IMR-90 (cell line): ENCODE measurements at regions not wholly inside any gene's neighbourhood (a gene's known extent, or its start where the extent isn't known, plus 50 kb on each side); places are given as distances from the start of the nearest gene placed in this dataset.

Source experiments
- ATAC-seq: fragments of 200-7000 bp; cut with Tn5 transposase; 2 replicates; pipeline ENCODE4 v1.9.1; 2020; ENCODE audit warnings: low read depth, mild to moderate bottlenecking, moderate library complexity
- BruUV-seq: library from RNA; stranded (reverse); fragments of 400-500 nt; replicated peaks from 2 replicates; lab custom pipeline; 2021; lab: Mats Ljungman, UMichigan
- CTCF ChIA-PET: fragments of 300-600 bp; formaldehyde crosslinking; extraction: SDS; loops from one replicate; lab custom pipeline; 2021; ENCODE audit warnings: antibody characterized with exemption; lab: Yijun Ruan, JAX
- POLR2A ChIA-PET: fragments of 300-600 bp; sonication (Branson Sonifier 250); formaldehyde crosslinking; loops from one replicate; lab custom pipeline; 2022; ENCODE audit warnings: antibody characterized with exemption; ENCODE audit not compliant: unreplicated experiment; lab: Charles Lee
- DNase-seq: peaks from one replicate; pipeline ENCODE4 v3.0.0; 2013
- H2AFZ ChIP-seq: replicated peaks from 2 replicates; pipeline ENCODE3; 2013; ENCODE audit warnings: low read length, mild to moderate bottlenecking; ENCODE audit not compliant: poor library complexity
- H2AK5ac ChIP-seq: 2 replicates; pipeline ENCODE4 v1.6.1; 2013; ENCODE audit warnings: low read depth, low read length, inconsistent platforms
- H2AK9ac ChIP-seq: replicated peaks from 2 replicates; pipeline ENCODE3; 2013; ENCODE audit warnings: mild to moderate bottlenecking, low read depth, low read length, moderate library complexity; ENCODE audit not compliant: poor library complexity
- H2BK120ac ChIP-seq: 2 replicates; pipeline ENCODE4 v1.6.1; 2013; ENCODE audit warnings: low read depth, low read length, inconsistent platforms
- H2BK15ac ChIP-seq: 3 replicates; pipeline ENCODE4 v1.6.1; 2013; ENCODE audit warnings: low read depth, low read length, inconsistent platforms
- H2BK20ac ChIP-seq: 2 replicates; pipeline ENCODE4 v1.6.1; 2013; ENCODE audit warnings: low read depth, mild to moderate bottlenecking, inconsistent platforms, low read length, moderate library complexity
- H2BK5ac ChIP-seq: 2 replicates; pipeline ENCODE4 v1.6.1; 2013; ENCODE audit warnings: mild to moderate bottlenecking, low read depth, low read length, inconsistent platforms; ENCODE audit not compliant: poor library complexity, severe bottlenecking
- H3K14ac ChIP-seq: replicated peaks from 2 replicates; pipeline ENCODE4 v1.6.1; 2013; ENCODE audit warnings: low read depth, low read length, inconsistent platforms
- H3K18ac ChIP-seq: 2 replicates; pipeline ENCODE4 v1.6.1; 2013; ENCODE audit warnings: low read depth, low read length, control low read depth
- H3K23ac ChIP-seq: 2 replicates; pipeline ENCODE4 v1.6.1; 2013; ENCODE audit warnings: low read depth, low read length, inconsistent platforms
- H3K27ac ChIP-seq: 2 replicates; pipeline ENCODE4 v1.5.1; 2013; ENCODE audit warnings: mild to moderate bottlenecking, control low read depth, low read length; ENCODE audit not compliant: insufficient read depth
- H3K27me3 ChIP-seq: 2 replicates; pipeline ENCODE4 v1.6.1; 2013; ENCODE audit warnings: low read length; ENCODE audit not compliant: control insufficient read depth, insufficient read depth
- H3K36me3 ChIP-seq: 2 replicates; pipeline ENCODE4 v1.6.1; 2013; ENCODE audit warnings: low read length, mixed read lengths; ENCODE audit not compliant: control insufficient read depth, insufficient read depth
- H3K4ac ChIP-seq: 2 replicates; pipeline ENCODE4 v1.6.1; 2013; ENCODE audit warnings: low read depth, low read length, inconsistent platforms
- H3K4me1 ChIP-seq: 2 replicates; pipeline ENCODE4 v1.6.1; 2013; ENCODE audit warnings: low read length, mixed read lengths; ENCODE audit not compliant: control insufficient read depth, insufficient read depth
- H3K4me2 ChIP-seq: 2 replicates; pipeline ENCODE4 v1.6.1; 2013; ENCODE audit warnings: low read depth, mild to moderate bottlenecking, control low read depth, low read length, moderate library complexity
- H3K4me3 ChIP-seq: 2 replicates; pipeline ENCODE4 v1.5.1; 2013; ENCODE audit warnings: low read depth, mild to moderate bottlenecking, control low read depth, low read length, moderate library complexity; ENCODE audit not compliant: insufficient read depth
- H3K56ac ChIP-seq: 2 replicates; pipeline ENCODE4 v1.6.1; 2013; ENCODE audit warnings: low read length, inconsistent platforms; ENCODE audit not compliant: insufficient read depth; ENCODE audit errors: extremely low read depth
- H3K79me1 ChIP-seq, 2 experiments: 2 replicates each; pipeline ENCODE4 v1.6.1; 2013; ENCODE audit warnings: low read length in 2 of 2, inconsistent platforms in 1 of 2, low read depth in 1 of 2
- H3K9ac ChIP-seq: 2 replicates; pipeline ENCODE4 v1.6.1; 2013; ENCODE audit warnings: low read depth, low read length, control low read depth
- H3K9me1 ChIP-seq: 2 replicates; pipeline ENCODE4 v1.6.1; 2013; ENCODE audit warnings: low read length, inconsistent platforms; ENCODE audit not compliant: insufficient read depth
- H3K9me3 ChIP-seq: 2 replicates; pipeline ENCODE4 v1.6.1; 2013; ENCODE audit warnings: low read length; ENCODE audit not compliant: control insufficient read depth, insufficient read depth
- H4K20me1 ChIP-seq: 2 replicates; pipeline ENCODE4 v1.6.1; 2013; ENCODE audit warnings: low read length, inconsistent platforms; ENCODE audit not compliant: insufficient read depth
- H4K5ac ChIP-seq: 2 replicates; pipeline ENCODE4 v1.6.1; 2013; ENCODE audit warnings: mild to moderate bottlenecking, low read depth, low read length, control low read depth
- H4K8ac ChIP-seq, 2 experiments: 2 replicates each; pipeline ENCODE4 v1.6.1; 2013; ENCODE audit warnings: low read depth in 2 of 2, low read length in 2 of 2, control low read depth in 1 of 2, inconsistent platforms in 1 of 2
- H4K91ac ChIP-seq: 2 replicates; pipeline ENCODE4 v1.6.1; 2013; ENCODE audit warnings: low read depth, low read length, inconsistent platforms; ENCODE audit not compliant: insufficient read depth
- BHLHE40 ChIP-seq: fragments of 150-350 bp; IDR thresholded peaks from 2 replicates; pipeline ENCODE4 v1.6.1; 2016; ENCODE audit warnings: mild to moderate bottlenecking, low read depth, low read length
- CEBPB ChIP-seq: IDR thresholded peaks from 2 replicates; pipeline ENCODE4 v1.6.1; 2012; ENCODE audit warnings: low read depth, low read length, improper control_type of control experiment
- CHD1 ChIP-seq: IDR thresholded peaks from 2 replicates; pipeline ENCODE4 v1.6.1; 2012; ENCODE audit warnings: low read depth, low read length, improper control_type of control experiment
- FOS ChIP-seq: fragments of 150-350 bp; IDR thresholded peaks from 2 replicates; pipeline ENCODE4 v1.6.1; 2016; ENCODE audit warnings: low read depth, low read length
- MAFK ChIP-seq: IDR thresholded peaks from 2 replicates; pipeline ENCODE4 v1.6.1; 2012; ENCODE audit warnings: low read depth, low read length, improper control_type of control experiment
- MAZ ChIP-seq: IDR thresholded peaks from 2 replicates; pipeline ENCODE4 v1.6.1; 2012; ENCODE audit warnings: low read depth, mild to moderate bottlenecking, low read length, improper control_type of control experiment, moderate library complexity, borderline replicate concordance
- MXI1 ChIP-seq: IDR thresholded peaks from 2 replicates; pipeline ENCODE4 v1.6.1; 2012; ENCODE audit warnings: low read depth, mild to moderate bottlenecking, low read length, moderate library complexity, borderline replicate concordance
- NFE2L2 ChIP-seq: fragments of 150-350 bp; IDR thresholded peaks from 2 replicates; pipeline ENCODE4 v1.6.1; 2016; ENCODE audit warnings: low read depth, mild to moderate bottlenecking, low read length
- POLR2A ChIP-seq: IDR thresholded peaks from 2 replicates; pipeline ENCODE4 v1.6.1; 2012; ENCODE audit warnings: mild to moderate bottlenecking, low read depth, low read length
- RAD21 ChIP-seq: IDR thresholded peaks from 2 replicates; pipeline ENCODE4 v1.6.1; 2012; ENCODE audit warnings: low read length, improper control_type of control experiment
- RCOR1 ChIP-seq: IDR thresholded peaks from 2 replicates; pipeline ENCODE4 v1.6.1; 2012; ENCODE audit warnings: mild to moderate bottlenecking, low read length, improper control_type of control experiment; ENCODE audit not compliant: insufficient replicate concordance
- RFX5 ChIP-seq: IDR thresholded peaks from 2 replicates; pipeline ENCODE4 v1.8.0; 2012; ENCODE audit warnings: low read depth, mild to moderate bottlenecking, low read length, moderate library complexity
- SMC3 ChIP-seq: fragments of 150-350 bp; IDR thresholded peaks from 2 replicates; pipeline ENCODE4 v1.6.1; 2016; ENCODE audit warnings: low read depth, mild to moderate bottlenecking, antibody characterized with exemption, low read length, moderate library complexity
- WGBS, 2 experiments: methylation state at CpG; one replicate each; pipeline versions ENCODE4 v1.1.5 to v1.1.7; 2013; ENCODE audit warnings: missing lambda C conversion rate in 2 of 2; ENCODE audit not compliant: insufficient read length in 1 of 2; ENCODE audit errors: extremely low coverage in 2 of 2; 5-methylcytosine and 5-hydroxymethylcytosine counted together
- dilution Hi-C: fragments of 300-500 bp; cut with HindIII; formaldehyde crosslinking; loops from one replicate; pipeline ENCODE4 v1.14.3; 2018; ENCODE audit warnings: low sequenced_read_pairs; ENCODE audit not compliant: unreplicated experiment
- in situ Hi-C: fragments of 300-500 bp; cut with MboI; formaldehyde crosslinking; loops from 3 replicates; pipeline ENCODE4 v1.14.3; 2019; ENCODE audit warnings: low sequenced_read_pairs, inconsistent platforms, mixed read lengths
- intact Hi-C: fragments of 100-400 bp; cut with micrococcal nuclease; formaldehyde crosslinking; loops from 2 replicates; pipeline ENCODE4 v1.10.0; 2022
- TF ChIP-seq, protein P1 (sequence below): fragments of 150-350 bp; IDR thresholded peaks from 2 replicates; pipeline ENCODE4 v1.6.1; 2016; ENCODE audit warnings: low read depth, mild to moderate bottlenecking, low read length, moderate library complexity, borderline replicate concordance
- TF ChIP-seq, protein P2 (sequence below): conservative IDR thresholded peaks from 2 replicates; pipeline ENCODE4 v1.5.1; 2012; ENCODE audit warnings: mild to moderate bottlenecking, low read depth, low read length, improper control_type of control experiment
- TF ChIP-seq, protein P3 (sequence below): fragments of 150-350 bp; IDR thresholded peaks from 2 replicates; pipeline ENCODE4 v1.6.1; 2017; ENCODE audit warnings: mild to moderate bottlenecking, antibody characterized with exemption, low read length, low read depth

DNA sequence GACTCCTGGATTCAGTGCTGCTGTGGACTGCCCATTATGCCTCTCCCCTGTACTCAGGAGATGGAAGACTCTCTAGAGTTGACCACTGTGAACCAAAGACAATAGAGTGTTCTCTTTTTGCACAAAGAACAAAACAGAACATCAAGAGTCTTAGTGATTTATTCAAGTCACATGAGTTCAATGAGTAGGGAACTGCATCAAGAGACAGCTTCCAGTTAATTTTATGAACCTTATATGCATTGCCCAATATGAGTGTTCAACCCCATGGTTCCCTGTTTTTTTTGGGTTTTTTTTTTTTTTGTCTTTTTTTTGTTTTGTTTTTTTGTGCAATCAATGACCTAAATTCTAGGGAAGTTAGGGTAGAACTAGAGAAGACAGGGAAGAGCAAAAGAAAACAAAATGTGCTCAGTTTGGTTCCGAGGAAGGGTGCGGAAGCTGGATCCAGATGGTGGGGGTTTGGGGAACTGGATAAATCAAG is 224.3 kb downstream of the MAFB start:
- ChIA-PET POLR2A (no interaction called here), CTCF (no interaction called here)
- Histone ChIP-seq H4K5ac (no peak overlapping the region), H3K9ac (no peak overlapping the region), H3K23ac (no peak overlapping the region), H2AK9ac (no peak overlapping the region), H3K4me3 (no peak overlapping the region), H3K4me1 (no peaks in the 10 kb centered on the region), H3K4ac (no peak overlapping the region), H3K14ac (no peak overlapping the region), H2AK5ac (no peak overlapping the region), H2BK120ac (no peak overlapping the region), H3K27ac (no peak overlapping the region), H3K18ac (no peak overlapping the region), H3K36me3 (no peaks in the 10 kb centered on the region), H3K27me3 (no peaks in the 10 kb centered on the region), H3K4me2 (no peak overlapping the region), H4K91ac (no peak overlapping the region), H4K20me1 (no peaks in the 10 kb centered on the region), H3K9me1 (no peaks in the 10 kb centered on the region), H3K79me1 (no peaks in the 10 kb centered on the region), H2BK20ac (no peak overlapping the region), H2AFZ (no peak overlapping the region), H3K56ac (no peak overlapping the region), H3K9me3 (no peaks in the 10 kb centered on the region), H2BK15ac (no peak overlapping the region), H2BK5ac (no peak overlapping the region), H4K8ac (no peak overlapping the region)
- BruUV-seq = no TSS peak
- WGBS, 2 experiments = 100% methylated on average over 2 of the region's 2 CpGs; no CpG with 5 or more reads in 1 of the 2 experiments
- in situ Hi-C loops (no loop called here), dilution Hi-C loops (no loop called here), intact Hi-C loops (no loop called here)
- ATAC-seq (no peak), DNase-seq (no peak)
- TF ChIP-seq POLR2A (no peak), MAFK (no peak), RAD21 (no peak), RCOR1 (no peak), FOS (no peak), MAZ (no peak), CHD1 (no peak), SMC3 (no peak), CEBPB (no peak), NFE2L2 (no peak), MXI1 (no peak), RFX5 (no peak), BHLHE40 (no peak)
- TF ChIP-seq, protein P1, sequence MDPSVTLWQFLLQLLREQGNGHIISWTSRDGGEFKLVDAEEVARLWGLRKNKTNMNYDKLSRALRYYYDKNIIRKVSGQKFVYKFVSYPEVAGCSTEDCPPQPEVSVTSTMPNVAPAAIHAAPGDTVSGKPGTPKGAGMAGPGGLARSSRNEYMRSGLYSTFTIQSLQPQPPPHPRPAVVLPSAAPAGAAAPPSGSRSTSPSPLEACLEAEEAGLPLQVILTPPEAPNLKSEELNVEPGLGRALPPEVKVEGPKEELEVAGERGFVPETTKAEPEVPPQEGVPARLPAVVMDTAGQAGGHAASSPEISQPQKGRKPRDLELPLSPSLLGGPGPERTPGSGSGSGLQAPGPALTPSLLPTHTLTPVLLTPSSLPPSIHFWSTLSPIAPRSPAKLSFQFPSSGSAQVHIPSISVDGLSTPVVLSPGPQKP = no peak
- TF ChIP-seq, protein P2, sequence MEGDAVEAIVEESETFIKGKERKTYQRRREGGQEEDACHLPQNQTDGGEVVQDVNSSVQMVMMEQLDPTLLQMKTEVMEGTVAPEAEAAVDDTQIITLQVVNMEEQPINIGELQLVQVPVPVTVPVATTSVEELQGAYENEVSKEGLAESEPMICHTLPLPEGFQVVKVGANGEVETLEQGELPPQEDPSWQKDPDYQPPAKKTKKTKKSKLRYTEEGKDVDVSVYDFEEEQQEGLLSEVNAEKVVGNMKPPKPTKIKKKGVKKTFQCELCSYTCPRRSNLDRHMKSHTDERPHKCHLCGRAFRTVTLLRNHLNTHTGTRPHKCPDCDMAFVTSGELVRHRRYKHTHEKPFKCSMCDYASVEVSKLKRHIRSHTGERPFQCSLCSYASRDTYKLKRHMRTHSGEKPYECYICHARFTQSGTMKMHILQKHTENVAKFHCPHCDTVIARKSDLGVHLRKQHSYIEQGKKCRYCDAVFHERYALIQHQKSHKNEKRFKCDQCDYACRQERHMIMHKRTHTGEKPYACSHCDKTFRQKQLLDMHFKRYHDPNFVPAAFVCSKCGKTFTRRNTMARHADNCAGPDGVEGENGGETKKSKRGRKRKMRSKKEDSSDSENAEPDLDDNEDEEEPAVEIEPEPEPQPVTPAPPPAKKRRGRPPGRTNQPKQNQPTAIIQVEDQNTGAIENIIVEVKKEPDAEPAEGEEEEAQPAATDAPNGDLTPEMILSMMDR = no peak
- TF ChIP-seq, protein P3, sequence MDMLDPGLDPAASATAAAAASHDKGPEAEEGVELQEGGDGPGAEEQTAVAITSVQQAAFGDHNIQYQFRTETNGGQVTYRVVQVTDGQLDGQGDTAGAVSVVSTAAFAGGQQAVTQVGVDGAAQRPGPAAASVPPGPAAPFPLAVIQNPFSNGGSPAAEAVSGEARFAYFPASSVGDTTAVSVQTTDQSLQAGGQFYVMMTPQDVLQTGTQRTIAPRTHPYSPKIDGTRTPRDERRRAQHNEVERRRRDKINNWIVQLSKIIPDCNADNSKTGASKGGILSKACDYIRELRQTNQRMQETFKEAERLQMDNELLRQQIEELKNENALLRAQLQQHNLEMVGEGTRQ = no peak
